DND-41 (cell line): ENCODE measurements at regions not wholly inside any gene's neighbourhood (a gene's known extent, or its start where the extent isn't known, plus 50 kb on each side); places are given as distances from the start of the nearest gene placed in this dataset.

Source experiments
- ATAC-seq: fragments of 200-7000 bp; cut with Tn5 transposase; 3 replicates; pipeline ENCODE4 v1.9.1; 2021; ENCODE audit warnings: low read depth; ENCODE audit not compliant: insufficient read depth
- DNase-seq: peaks from one replicate; pipeline ENCODE4 v3.0.0-alpha.2; 2020
- H2AFZ ChIP-seq: 2 replicates; pipeline ENCODE4 v1.6.0; 2012; ENCODE audit warnings: low read depth, low read length
- H3K27ac ChIP-seq: 2 replicates; pipeline ENCODE4 v1.5.1; 2012; ENCODE audit warnings: low read length, inconsistent platforms
- H3K27me3 ChIP-seq: fragments of 200-600 bp; sonication (generic); 2 replicates; pipeline ENCODE4 v1.6.0; 2012; ENCODE audit warnings: low read length, mild to moderate bottlenecking, inconsistent platforms; ENCODE audit not compliant: insufficient read depth, poor library complexity
- H3K36me3 ChIP-seq: 2 replicates; pipeline ENCODE4 v1.5.1; 2012; ENCODE audit warnings: low read length, inconsistent platforms; ENCODE audit not compliant: insufficient read depth
- H3K4me1 ChIP-seq: 2 replicates; pipeline ENCODE4 v1.5.1; 2012; ENCODE audit warnings: mild to moderate bottlenecking, low read length; ENCODE audit not compliant: insufficient read depth
- H3K4me2 ChIP-seq: 2 replicates; pipeline ENCODE4 v1.6.0; 2012; ENCODE audit warnings: mild to moderate bottlenecking, moderate library complexity, low read length, inconsistent platforms; ENCODE audit not compliant: insufficient read depth
- H3K4me3 ChIP-seq, 2 experiments: fragments of 200-600 bp in 1 of 2; shearing (Covaris generic) in 1 of 2; 2 replicates each; pipeline ENCODE4 v1.5.1; 2012 to 2016; ENCODE audit warnings: inconsistent platforms in 2 of 2, low read length in 2 of 2, mild to moderate bottlenecking in 2 of 2, low read depth in 1 of 2, moderate library complexity in 1 of 2
- H3K79me2 ChIP-seq: 2 replicates; pipeline ENCODE4 v1.6.0; 2012; ENCODE audit warnings: low read length, inconsistent platforms; ENCODE audit not compliant: insufficient read depth
- H3K9ac ChIP-seq: 2 replicates; pipeline ENCODE4 v1.6.0; 2012; ENCODE audit warnings: low read depth, mild to moderate bottlenecking, inconsistent platforms, low read length, moderate library complexity
- H3K9me3 ChIP-seq: 2 replicates; pipeline ENCODE4 v1.5.1; 2012; ENCODE audit warnings: low read length, moderate library complexity, mild to moderate bottlenecking, inconsistent platforms; ENCODE audit not compliant: insufficient read depth, severe bottlenecking
- H4K20me1 ChIP-seq: 2 replicates; pipeline ENCODE4 v1.6.0; 2012; ENCODE audit warnings: low read length; ENCODE audit not compliant: insufficient read depth
- CTCF ChIP-seq: IDR thresholded peaks from 2 replicates; pipeline ENCODE4 v1.5.1; 2012; ENCODE audit warnings: borderline replicate concordance, low read length, moderate library complexity, mild to moderate bottlenecking; ENCODE audit not compliant: poor library complexity, severe bottlenecking; ENCODE audit errors: extremely low read depth
- EZH2 ChIP-seq: IDR thresholded peaks from 3 replicates; pipeline ENCODE4 v1.6.1; 2012; ENCODE audit warnings: borderline replicate concordance, low read depth, mild to moderate bottlenecking, moderate library complexity, low read length, inconsistent platforms; ENCODE audit not compliant: severe bottlenecking

DNA sequence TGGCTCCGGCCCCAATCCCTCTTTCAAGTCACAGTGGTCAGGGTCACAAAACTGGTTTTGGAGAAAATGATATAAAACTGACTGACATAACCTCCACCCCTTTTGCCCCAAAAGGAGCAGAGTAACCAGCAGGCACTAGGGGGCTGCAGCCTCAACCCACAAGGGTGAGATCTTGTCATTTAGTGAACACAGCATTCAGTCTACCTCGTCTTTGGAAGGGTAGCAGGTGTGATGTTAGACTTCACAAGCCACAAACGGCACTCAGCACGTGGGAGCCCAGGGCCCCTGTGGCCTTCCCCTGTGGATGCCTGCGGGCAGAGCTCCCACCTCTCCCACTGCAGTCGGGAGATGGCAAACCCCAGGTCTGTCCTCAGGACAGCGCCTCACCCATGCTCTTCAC, 372.1 kb upstream of the MYT1L start:
- H3K36me3 ChIP-seq = no peaks in the 10 kb centered on the region
- no peak for DNase-seq
- no peak overlapping the region for H2AFZ ChIP-seq
- no peak for TF ChIP-seq EZH2
- no peak for TF ChIP-seq CTCF
- H3K27ac ChIP-seq = no peak overlapping the region
- no peaks in the 10 kb centered on the region for H3K9me3 ChIP-seq
- H3K4me3 ChIP-seq = no peak overlapping the region
- no peaks in the 10 kb centered on the region for H4K20me1 ChIP-seq
- no peaks in the 10 kb centered on the region for H3K79me2 ChIP-seq
- H3K9ac ChIP-seq = no peak overlapping the region
- no peak for ATAC-seq
- no peak overlapping the region for H3K4me2 ChIP-seq
- no peaks in the 10 kb centered on the region for H3K27me3 ChIP-seq
- H3K4me1 ChIP-seq = no peaks in the 10 kb centered on the region

GRCh38 chr2:2702385-2702784, 371.3 kb upstream of the MYT1L start:
- H3K4me3 ChIP-seq = no peak overlapping the region
- no peak overlapping the region for H3K9ac ChIP-seq
- no peaks in the 10 kb centered on the region for H3K9me3 ChIP-seq
- ATAC-seq (no peak), DNase-seq (no peak)
- no peak overlapping the region for H3K27ac ChIP-seq
- no peaks in the 10 kb centered on the region for H3K36me3 ChIP-seq
- no peaks in the 10 kb centered on the region for H3K4me1 ChIP-seq
- TF ChIP-seq EZH2 (no peak), CTCF (no peak)
- H3K4me2 ChIP-seq = no peak overlapping the region
- no peak overlapping the region for H2AFZ ChIP-seq
- no peaks in the 10 kb centered on the region for H4K20me1 ChIP-seq
- no peaks in the 10 kb centered on the region for H3K27me3 ChIP-seq
- H3K79me2 ChIP-seq = no peaks in the 10 kb centered on the region

GRCh38 chr2:2701813-2702212, 370.7 kb upstream of the MYT1L start:
- Histone ChIP-seq H3K4me3 (no peak overlapping the region), H3K4me2 (no peak overlapping the region), H3K9ac (no peak overlapping the region), H3K27ac (no peak overlapping the region), H3K36me3 (no peaks in the 10 kb centered on the region), H3K27me3 (no peaks in the 10 kb centered on the region), H4K20me1 (no peaks in the 10 kb centered on the region), H3K4me1 (no peaks in the 10 kb centered on the region), H3K79me2 (no peaks in the 10 kb centered on the region), H3K9me3 (no peaks in the 10 kb centered on the region), H2AFZ (no peak overlapping the region)
- DNase-seq (no peak), ATAC-seq (no peak)
- TF ChIP-seq EZH2 (no peak), CTCF (no peak)
